HG03432 (cell line): ENCODE measurements at regions not wholly inside any gene's neighbourhood (a gene's known extent, or its start where the extent isn't known, plus 50 kb on each side); places are given as distances from the start of the nearest gene placed in this dataset.

Experiments
- ATAC-seq: cut with Tn5 transposase; IDR thresholded peaks from one replicate; pipeline ENCODE4 v1.9.1; 2021; ENCODE audit warnings: mild to moderate bottlenecking, moderate library complexity; ENCODE audit not compliant: unreplicated experiment

DNA sequence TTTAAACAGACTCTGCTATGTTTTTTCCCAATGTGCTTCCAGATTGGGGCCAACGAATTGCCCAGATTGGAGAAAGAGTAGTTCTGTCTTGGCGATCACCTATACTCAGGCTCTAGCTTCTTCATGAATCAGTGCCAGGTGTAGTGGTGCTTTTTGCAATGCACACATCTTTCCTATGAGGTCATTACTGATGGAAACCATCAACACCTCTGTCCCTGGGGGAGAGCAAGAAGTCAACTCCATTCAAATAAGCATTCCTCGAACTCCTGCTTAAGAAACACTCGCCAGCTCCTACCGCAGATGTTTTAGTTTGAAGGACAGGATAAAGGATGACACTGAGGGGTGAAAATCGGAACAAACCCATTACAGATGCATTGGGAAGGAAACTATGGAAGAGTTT lies 156.5 kb upstream of the DKK2 start:
- ATAC-seq = no peak

- ATAC-seq = no peak
Observed at GRCh38 chr4:107187091-107187490, 151.0 kb upstream of the DKK2 start.

GRCh38 chr4:107183155-107183774 lies 147.2 kb upstream of the DKK2 start:
- ATAC-seq = peak; percentile 99

- ATAC-seq = no peak
Observed at GRCh38 chr4:107182347-107182746, 146.2 kb upstream of the DKK2 start.

- ATAC-seq = no peak
Observed at GRCh38 chr4:107166873-107167450, 130.8 kb upstream of the DKK2 start.

DNA sequence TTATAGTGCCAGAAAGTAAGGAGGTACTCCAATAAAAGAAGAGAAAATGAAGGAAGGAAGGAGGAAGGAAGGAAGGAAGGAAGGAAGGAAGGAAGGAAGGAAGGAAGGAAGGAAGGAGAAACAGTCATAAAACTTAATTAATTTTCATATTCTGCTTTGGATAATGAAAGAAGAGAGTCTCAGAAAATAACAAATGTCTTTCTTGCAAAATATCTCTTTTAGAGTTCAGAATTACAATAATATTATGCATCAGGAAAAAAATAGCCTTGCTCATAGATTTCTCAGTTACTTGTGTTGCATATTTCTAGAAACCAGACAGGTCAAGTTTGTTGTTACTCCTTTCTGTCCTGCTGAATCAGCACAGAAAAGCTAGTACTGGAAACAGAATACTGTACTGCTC lies 130.1 kb upstream of the DKK2 start:
- no peak for ATAC-seq

DNA sequence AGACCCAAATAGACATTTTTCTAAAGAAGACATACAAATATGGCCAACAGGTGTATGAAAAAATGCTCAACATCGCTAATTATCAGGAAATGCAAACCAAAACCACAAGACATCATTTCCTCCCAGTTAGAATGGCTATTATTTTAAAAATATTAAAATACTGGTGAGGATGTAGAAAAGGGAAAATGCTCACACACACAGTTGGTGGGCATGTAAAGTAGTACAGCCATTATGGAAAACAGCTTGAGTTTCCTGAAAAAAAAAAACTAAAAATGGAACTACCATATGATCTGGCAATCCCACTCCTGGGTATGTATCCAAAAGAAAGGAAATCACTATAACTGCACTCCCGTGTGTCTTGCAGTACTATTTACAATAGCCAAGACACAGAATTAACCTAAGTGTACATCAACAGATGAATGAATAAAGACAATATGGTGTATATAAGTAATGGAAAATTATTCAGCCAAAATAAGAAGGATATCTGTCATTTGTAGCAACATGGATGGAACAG lies 128.9 kb upstream of the DKK2 start:
- ATAC-seq = no peak

DNA sequence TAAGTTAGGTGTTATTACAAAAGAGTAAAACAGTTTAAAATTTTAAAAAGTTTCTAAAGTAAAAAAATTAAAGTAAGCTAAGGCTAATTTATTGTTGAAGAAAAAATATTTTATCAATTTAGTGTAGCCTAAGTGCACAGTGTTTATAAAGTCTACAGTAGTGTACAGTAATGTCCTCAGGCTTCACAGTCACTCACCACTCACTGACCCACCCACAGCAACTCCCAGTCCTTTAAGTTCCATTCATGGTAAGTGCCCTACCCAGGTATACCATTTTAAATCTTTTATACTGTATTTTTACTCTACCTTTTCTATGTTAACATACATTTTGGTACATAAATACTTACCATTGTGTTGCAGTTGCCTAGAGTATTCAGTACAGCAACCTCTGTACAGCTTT lies 120.3 kb upstream of the DKK2 start:
- no peak for ATAC-seq

DNA sequence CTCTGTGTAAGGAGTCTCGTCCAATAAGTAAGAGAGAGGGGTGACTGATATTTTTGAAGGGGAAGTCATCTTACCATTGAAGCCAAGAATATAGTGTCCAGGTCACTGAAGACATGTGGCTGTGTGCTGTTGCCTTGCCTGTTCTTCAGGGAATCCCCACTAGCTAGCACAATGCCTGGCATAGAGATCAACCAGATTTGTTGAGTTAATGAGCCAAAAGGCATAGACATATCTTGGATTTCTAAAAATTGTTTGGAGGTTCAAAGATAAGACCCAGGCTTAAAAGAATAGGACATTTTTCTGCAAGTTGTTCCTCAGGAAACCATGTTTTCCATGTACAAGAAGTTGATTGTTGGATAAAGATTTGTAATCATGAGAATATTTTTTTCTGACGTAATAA lies 119.3 kb upstream of the DKK2 start:
- ATAC-seq = no peak

DNA sequence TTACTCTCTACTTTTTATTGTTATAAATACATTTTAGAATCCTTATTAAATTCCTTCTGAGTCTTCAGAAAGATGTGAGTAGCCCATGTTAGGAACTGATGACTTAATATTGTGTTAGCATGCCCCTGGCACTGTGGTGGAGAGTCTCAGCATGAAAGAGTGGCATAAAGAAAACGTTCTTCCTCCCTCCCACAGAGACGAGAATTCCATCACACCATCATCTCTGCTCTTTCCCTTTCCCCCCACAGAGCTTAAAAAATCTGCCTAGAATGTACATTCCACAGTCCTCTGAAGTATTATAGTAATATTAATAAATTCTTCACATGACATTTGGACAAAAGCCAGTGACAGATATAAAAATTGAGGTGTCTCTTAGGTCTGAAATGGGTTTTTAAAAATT lies 117.8 kb upstream of the DKK2 start:
- no peak for ATAC-seq

GRCh38 chr4:107153228-107153627 lies 117.1 kb upstream of the DKK2 start:
- no peak for ATAC-seq

DNA sequence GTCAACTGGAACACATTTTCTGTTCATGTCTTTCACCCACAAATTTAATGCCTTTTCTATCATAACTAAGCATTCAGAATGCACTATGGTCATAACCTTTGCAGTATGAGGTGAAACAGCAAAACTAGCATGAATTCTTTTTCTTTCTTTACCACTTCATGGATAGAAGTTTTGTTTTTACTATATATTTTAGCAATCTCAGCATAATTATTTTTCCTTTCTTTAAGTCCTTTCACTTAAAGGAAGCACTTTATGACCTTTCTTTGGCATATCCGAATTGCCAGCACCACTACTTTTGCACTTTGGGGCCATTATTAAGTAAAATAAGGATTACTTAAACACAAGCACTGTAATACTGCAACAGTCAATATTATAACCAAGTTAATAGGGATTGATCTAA lies 115.1 kb upstream of the DKK2 start:
- ATAC-seq = no peak

GRCh38 chr4:107148904-107149303 lies 112.8 kb upstream of the DKK2 start:
- no peak for ATAC-seq

GRCh38 chr4:107147873-107148272 lies 111.8 kb upstream of the DKK2 start:
- ATAC-seq = no peak

DNA sequence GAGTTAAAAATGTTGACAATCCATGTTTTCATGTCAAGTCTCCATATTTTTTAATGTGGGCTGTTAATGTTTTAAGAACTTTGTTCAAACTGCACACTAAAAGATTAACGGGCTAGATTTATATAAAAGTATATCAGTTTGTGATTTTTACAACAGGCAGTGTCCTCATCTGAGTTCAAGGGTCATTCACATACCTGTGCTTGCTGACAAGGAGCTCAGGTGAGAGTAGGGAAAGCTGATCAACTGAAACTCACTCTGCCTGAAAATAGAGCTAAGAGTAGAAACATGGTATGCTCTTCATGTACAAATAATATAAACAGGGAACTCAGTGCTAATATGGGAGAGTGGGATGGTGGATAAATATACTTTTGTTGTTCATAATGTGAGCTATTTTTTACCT lies 102.3 kb upstream of the DKK2 start:
- ATAC-seq = no peak

GRCh38 chr4:107133965-107134653 lies 98.0 kb upstream of the DKK2 start:
- no peak for ATAC-seq

DNA sequence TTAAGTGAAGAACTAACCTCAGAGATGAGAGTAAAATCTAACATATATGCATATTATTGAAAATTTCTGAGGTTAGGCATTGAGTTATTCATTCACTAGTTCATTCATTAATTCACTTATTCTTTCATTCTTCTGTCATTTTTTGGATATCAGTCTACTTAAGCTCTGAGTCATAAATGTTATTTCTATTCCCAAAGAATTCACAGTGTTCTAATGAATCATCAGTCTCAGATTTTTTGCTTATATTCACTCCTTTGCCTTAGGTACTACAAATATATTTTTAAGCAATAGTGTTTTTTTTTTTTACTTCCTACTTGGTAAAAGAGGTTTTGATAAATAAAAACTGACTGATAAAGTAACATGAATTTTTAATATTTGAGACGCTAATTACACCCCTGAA lies 95.2 kb upstream of the DKK2 start:
- no peak for ATAC-seq

DNA sequence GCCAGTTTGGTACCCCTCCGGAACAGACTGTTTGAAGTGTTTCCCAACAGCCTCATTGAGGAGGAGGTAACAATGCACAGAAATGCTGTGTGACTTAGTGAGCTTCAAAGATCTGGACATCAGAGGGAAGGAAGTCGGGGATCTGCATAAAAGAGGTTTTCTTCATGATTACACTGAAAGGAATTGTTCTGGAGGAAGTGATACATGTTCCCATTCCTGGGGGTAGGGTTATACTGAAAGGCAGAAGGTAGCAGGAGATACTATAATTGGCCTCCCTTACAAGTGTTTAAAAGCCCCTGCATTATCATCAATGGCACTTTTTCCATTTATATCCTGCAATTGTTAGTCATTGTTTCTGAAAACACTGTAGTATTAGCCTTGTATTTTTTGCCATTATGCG lies 94.0 kb upstream of the DKK2 start:
- no peak for ATAC-seq

GRCh38 chr4:107129611-107130010 lies 93.5 kb upstream of the DKK2 start:
- ATAC-seq = no peak

DNA sequence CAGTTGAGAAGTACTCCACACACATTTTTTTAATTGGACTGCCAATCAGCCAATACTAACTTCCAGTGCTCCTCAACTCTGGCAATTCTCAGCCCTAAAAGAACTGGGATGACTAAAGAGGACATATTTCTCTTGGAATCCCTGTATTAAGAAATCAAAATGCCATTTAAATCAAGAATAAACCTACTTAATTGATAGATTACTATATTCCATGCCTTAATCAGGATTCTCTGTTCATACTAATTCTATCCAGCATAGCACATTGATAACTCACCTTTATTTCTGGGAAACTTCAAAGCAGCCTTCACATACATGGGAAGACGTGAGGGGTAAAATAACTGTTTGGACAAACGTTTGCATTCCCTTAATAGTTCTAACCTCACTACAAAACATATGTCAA lies 93.0 kb upstream of the DKK2 start:
- ATAC-seq = no peak

GRCh38 chr4:107128116-107128515 lies 92.0 kb upstream of the DKK2 start:
- no peak for ATAC-seq

DNA sequence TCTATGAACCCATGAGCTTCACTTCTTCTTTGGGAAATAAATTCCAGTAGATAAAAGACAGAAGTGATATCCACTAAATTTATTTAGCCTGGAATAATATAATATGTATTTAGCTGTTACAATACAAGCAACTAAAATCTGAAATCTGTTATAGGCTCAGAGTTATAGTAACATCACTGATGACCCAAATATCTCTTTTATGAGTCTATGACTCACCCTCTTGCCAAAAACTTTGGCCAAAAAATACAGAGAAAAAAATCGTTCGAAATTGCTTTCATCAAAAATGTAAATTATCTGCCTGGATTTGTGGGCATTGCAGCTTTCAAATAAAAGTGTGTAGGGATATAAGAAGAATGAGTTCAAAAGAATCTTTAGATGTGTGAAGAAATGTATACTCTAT lies 89.4 kb upstream of the DKK2 start:
- ATAC-seq = no peak
